HG02571 (cell line): ENCODE measurements at regions not wholly inside any gene's neighbourhood (a gene's known extent, or its start where the extent isn't known, plus 50 kb on each side); places are given as distances from the start of the nearest gene placed in this dataset.

ENCODE experiments used
- ATAC-seq: cut with Tn5 transposase; IDR thresholded peaks from one replicate; pipeline ENCODE4 v1.9.1; 2021; ENCODE audit warnings: mild to moderate bottlenecking, moderate library complexity; ENCODE audit not compliant: unreplicated experiment

- no peak for ATAC-seq
Observed at GRCh38 chr17:14918540-14918939, 346.6 kb downstream of the PMP22 start.

- no peak for ATAC-seq
Observed at GRCh38 chr17:14910916-14911315, 354.2 kb downstream of the PMP22 start.

GRCh38 chr17:14904386-14904785 is 360.7 kb downstream of the PMP22 start:
- no peak for ATAC-seq

GRCh38 chr17:14903854-14904253 is 361.3 kb downstream of the PMP22 start:
- ATAC-seq = no peak

GRCh38 chr17:14902803-14903202 is 362.3 kb downstream of the PMP22 start:
- no peak for ATAC-seq

GRCh38 chr17:14902297-14902696 is 362.8 kb downstream of the PMP22 start:
- ATAC-seq = no peak

- no peak for ATAC-seq
Observed at GRCh38 chr17:14901376-14901775, 363.8 kb downstream of the PMP22 start.

GRCh38 chr17:14886200-14886739 is 378.9 kb downstream of the PMP22 start:
- no peak for ATAC-seq

GRCh38 chr17:14882131-14882530 is 383.0 kb downstream of the PMP22 start:
- no peak for ATAC-seq

GRCh38 chr17:14875557-14876412 is 389.3 kb downstream of the PMP22 start:
- no peak for ATAC-seq

- ATAC-seq = no peak
Observed at GRCh38 chr17:14873996-14874395, 391.1 kb downstream of the PMP22 start.

- ATAC-seq = no peak
Observed at GRCh38 chr17:14873540-14873939, 391.6 kb downstream of the PMP22 start.

- ATAC-seq = no peak
Observed at GRCh38 chr17:14871921-14872320, 393.2 kb downstream of the PMP22 start.

GRCh38 chr17:14866266-14866665 is 398.9 kb downstream of the PMP22 start:
- ATAC-seq = no peak

- no peak for ATAC-seq
Observed at GRCh38 chr17:14864127-14864526, 401.0 kb downstream of the PMP22 start.

- no peak for ATAC-seq
Observed at GRCh38 chr17:14859542-14859941, 405.6 kb downstream of the PMP22 start.

GRCh38 chr17:14856176-14856575 is 408.9 kb downstream of the PMP22 start:
- ATAC-seq = no peak

- no peak for ATAC-seq
Observed at GRCh38 chr17:14854691-14855090, 410.4 kb downstream of the PMP22 start.

- no peak for ATAC-seq
Observed at GRCh38 chr17:14845591-14846281, 419.4 kb downstream of the PMP22 start.

- no peak for ATAC-seq
Observed at GRCh38 chr17:14843086-14843795, 421.9 kb downstream of the PMP22 start.

GRCh38 chr17:14840616-14841231 is 424.4 kb downstream of the PMP22 start:
- no peak for ATAC-seq
